HG02610 (cell line): ENCODE measurements at regions not wholly inside any gene's neighbourhood (a gene's known extent, or its start where the extent isn't known, plus 50 kb on each side); places are given as distances from the start of the nearest gene placed in this dataset.
"Not testable (repeated sequence)": the region's sequence is repeated elsewhere in the genome, so short reads cannot be mapped to it uniquely, and the experiment has no call there.

ENCODE experiments used
- ATAC-seq: cut with Tn5 transposase; IDR thresholded peaks from one replicate; pipeline ENCODE4 v1.9.1; 2021; ENCODE audit warnings: mild to moderate bottlenecking, moderate library complexity; ENCODE audit not compliant: unreplicated experiment

DNA sequence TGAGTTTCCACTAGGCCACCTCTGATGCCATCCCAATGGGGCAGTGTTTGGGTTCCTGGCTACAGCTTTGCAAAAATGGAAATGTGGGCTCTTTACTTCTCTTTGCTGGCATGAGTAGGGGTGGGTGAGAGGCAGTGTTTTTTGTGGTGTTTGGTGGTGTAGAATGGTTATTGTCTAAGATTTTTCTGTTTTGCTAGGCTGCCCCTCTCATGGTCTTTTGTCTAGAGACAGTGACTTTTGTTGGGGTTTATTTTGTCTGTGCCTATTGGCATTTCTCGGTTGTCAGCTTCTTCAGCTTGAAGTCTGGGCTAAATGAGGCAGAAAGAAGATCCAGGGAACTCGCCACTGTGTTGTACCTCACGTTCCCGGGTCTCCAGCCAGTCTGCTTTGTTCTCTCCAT lies 112.1 kb downstream of the CENPF start:
- ATAC-seq = no peak

DNA sequence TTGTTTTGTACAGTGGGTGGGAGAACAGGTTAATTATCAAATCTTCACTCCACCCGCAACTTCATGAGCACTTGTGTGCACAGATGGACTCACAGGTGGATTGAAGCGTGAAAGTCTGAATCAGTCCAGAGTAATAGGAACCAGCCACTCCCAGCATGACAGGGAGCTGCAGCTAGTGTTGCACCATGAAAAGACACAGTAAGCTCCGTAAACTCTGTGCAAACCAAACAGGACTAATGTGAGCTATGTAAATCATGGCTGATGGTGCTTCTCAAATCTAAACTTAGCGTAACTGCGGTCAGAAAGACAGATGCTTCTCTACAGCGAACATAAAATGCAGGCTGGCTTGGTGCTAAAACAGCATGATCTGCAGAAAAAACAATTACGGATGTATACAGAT lies 114.4 kb downstream of the CENPF start:
- no peak for ATAC-seq

DNA sequence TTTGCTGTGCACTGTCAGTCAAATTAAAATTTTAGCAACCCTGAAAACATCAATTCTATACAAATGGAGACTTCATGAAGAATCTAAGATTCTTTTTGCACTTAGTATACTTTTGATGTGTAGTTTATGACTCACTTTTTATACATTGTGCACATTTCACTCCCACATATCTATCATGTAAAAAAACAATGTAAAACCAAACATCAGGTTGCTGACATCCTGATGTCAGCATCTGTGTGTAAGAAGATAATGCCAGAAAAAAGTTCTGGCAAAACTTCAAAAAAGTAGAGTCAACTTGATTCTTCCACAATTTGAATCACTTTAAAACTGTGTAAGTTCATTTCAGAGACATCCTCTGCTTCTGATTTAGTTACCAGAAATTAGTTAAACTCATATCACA lies 115.7 kb downstream of the CENPF start:
- no peak for ATAC-seq

DNA sequence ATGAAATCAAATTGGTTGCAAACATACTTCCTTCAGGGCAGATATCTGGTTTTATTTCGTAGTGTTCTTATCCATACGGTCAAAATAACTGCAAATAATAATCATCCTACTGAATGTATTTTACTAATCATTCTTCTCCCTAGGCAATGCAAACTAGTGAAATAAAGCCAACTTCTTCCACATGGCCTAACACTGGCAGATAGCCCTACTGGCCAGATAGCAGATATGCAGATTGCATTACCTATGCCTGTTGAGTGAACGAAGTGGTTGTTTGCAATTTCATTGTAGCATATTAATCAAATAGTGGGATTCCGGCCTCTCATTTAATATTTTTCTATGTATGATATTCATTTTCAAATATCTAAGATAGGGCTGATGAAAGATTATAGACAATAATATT lies 116.2 kb downstream of the CENPF start:
- no peak for ATAC-seq

DNA sequence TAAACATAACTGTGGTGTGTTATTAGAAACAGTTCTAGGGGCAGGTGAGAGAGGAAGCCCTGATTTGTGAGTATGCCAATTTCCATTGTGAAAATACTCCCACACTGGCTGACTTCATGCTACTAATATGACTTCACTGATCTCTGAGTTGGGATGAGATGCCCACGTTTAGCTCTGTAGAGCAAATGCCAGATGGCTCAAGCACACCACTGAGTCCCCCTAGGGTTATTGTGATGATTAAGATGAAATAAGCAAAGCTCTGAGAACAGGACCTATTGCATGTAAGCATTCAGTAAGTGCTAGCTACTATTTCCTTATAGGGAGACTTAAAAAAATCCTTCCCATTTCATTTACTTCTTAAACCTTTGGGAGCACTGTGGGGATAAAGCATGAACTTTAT lies 117.6 kb downstream of the CENPF start:
- ATAC-seq = no peak

DNA sequence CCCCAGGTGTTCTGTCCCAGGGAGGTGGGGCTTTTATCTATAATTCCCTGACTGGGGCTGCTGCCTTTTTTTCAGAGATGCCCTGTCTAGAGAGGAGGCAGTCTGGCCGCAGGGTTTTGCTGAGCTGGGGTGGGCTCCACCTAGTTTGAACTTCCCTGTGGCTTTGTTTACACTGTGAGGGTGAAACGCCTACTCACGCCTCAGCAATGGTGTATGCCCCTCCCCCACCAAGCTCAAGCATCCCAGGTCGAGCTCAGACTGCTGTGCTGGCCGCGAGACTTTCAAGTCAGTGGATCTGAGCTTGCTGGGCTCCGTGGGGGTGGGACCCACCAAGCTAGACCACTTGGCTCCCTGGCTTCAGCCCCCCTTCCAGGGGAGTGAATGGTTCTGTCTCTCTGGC lies 124.3 kb downstream of the CENPF start:
- no peak for ATAC-seq

DNA sequence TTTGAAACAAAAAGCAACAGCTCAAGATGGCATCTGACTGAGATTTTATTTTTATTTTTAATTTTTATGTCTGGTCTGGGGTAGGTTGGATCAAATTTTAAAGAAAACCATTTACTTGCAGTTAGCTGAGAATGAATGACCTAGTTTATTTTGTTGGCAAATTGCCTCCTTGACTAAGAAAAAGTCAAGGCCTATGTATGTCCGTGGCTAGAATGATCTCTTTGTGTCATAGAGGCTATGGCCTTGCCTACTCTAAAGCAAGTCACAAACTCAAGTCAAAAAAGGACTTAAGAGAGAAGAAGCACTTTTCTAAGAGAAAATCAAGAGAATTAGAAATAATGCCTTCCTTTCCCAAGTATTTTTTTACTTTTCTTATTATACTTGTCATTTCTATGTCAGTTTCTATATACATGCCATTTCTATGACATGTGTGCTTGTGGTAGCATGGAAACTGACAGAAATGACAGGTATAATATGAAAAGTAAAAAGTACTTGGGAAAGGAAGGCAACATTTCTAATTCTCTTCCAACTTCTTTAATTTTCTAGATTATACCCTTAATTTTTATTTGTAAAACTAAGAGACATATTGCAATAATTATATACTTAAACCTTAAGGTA lies 136.7 kb downstream of the CENPF start:
- no peak for ATAC-seq

DNA sequence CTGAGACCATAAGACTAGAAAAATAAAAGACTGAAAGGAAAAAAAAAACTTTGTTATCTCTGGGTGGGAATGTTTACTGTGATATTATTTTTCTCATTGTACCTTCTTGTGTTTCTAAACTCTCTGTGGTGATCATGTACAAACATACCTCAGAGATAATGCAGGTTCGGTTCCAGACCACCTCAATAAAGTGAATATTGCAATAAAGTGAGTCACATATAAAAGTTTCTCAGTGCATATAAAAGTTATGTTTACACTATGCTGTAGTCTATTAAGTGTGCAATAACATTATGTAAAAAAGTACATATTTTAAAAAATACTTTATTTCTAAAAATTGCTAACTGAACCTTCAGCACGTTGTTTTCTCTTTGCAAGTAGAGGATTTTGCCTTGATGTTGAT lies 137.5 kb downstream of the CENPF start:
- ATAC-seq = no peak

DNA sequence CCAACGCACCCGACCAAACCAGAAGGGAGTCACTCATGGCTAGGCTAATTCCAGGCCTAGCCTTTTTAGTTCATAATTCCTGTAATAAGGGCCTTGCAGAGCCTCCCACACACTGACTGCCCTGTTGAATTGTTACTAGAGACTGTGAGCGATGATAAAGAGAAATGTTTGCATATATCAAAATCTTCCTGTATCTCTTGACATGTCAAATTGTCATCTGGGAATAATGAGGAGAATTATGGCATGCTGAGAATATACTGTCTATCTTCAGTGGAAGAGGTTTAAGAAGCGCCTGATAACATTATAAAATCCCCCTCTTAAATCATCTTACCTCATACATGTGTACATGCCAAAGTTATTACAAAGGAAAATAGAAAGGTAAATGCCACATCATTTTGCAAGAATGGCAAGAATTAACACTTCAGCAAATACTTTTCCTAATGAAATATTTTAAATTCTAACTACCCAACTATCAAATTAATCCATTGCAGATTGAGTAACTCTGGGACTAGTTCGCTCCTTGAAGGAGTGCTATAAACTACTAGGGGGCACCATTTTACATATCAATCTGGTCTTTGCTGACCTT lies 144.1 kb downstream of the CENPF start:
- no peak for ATAC-seq

DNA sequence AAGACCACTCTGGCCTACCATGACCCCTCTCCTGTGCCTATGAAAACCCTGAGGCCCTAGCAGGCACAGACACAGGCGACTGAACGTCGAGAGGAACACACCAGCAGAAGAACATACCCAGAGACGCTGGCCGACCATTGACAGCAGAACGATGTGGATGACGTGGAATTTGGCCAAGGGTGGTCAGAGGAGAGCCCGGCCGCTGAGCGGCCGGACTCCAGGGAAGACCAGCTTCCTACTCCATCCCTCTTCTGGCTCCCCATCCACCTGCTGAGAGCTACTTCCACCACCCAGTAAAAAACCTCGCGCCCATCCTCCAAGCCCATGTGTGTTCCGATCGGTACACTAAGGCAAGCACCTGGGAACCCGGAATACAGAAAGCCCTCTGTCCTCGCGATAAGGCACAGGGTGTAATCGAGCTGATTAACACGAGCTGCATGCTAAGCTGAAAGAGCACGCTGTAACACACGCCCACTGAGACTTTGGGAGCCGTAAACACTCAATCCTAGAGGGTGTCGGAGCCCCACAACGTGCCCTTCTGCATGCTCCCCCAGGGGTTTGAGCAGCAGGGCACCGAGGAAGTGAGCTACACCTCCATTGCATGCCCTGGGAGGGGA lies 150.3 kb downstream of the CENPF start:
- no peak for ATAC-seq

DNA sequence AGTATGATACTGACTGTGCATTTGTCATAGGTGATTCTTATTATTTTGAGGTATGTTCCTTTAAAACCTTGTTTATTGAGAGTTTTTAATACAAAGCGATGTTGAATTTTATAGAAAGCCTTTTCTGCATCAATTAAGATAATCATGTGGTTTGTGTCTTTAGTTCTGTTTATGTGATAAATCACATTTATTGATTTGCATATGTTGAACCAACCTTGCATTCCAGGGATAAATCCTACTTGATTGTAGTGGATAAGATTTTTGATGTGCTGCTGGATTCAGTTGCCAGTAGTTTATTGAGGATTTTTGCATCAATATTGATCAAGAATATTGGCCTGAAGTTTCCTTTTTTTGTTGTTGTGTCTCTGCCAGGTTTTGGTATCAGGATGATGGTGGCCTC lies 158.0 kb downstream of the CENPF start:
- ATAC-seq = no peak

DNA sequence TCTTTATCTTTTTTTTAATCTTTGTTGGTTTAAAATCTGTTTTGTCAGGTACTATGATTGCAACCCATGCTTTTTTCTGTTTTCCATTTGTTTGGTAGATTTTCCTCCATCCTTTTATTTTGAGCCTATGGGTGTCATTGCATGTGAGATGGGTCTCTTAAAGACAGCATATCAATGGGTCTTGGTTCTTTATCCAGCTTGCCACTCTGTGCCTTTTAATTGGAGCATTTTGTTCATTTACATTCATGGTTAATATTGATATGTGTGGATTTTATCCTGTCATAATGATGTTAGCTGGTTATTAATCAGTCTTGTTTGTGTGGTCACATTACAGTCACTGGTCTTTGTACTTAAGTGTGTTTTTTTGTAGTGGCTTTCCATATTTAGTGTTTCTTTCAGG lies 159.9 kb downstream of the CENPF start:
- ATAC-seq = no peak

DNA sequence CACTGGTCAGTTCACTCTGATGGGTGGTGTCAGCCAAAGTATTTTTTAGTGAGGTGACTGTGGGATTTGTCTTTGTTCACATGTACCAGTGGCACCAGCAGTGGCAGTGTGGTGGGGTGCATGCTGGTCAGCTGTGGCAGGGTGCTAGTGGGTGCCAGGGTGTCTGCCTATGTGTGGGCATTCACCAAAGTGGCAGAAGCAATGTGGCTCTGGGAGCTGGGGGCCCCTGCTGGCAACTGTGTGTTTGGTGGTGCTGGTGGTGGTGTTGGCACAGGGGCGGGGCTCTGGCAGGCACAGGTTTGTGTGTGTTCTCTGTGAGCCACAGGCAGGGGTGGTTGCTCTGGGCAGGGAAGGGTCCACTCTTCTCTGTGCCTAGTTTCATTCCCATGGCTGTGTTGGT lies 161.5 kb downstream of the CENPF start:
- ATAC-seq = no peak

DNA sequence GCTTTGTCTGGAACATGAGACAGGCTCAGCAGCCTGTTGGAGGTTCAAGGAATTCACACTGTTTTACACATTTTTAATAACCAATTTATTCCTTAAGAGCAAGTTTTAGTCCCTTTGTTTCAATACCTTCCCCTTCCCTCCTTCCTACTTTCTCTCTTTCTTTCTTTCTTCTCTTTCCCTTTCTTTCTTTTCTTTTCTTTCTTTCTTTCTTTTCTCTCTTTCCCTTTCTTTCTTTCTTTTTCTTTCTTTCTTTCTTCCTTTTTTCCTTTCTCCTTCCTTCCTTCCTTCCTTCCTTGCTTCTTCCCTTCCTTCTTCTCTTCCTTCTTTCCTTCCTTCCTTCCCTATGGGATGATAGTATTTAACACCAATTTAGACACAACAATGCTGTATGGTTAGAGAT lies 164.2 kb downstream of the CENPF start:
- no peak for ATAC-seq

DNA sequence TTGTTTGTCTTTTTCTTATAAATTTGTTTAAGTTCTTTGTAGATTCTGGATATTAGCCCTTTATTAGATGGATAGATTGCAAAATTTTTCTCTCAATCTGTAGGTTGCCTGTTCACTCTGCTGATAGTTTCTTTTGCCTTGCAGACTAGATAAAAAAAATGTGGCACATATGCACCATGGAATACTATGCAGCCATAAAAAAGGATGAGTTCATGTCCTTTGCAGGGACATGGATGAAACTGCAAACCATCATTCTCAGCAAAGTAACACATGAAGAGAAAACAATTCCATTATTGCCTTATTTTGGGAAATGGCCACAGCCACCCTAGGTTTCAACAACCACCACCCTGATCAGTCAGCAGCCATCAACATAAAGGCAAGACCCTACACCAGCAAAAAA lies 166.7 kb downstream of the CENPF start:
- ATAC-seq = not testable (repeated sequence)

DNA sequence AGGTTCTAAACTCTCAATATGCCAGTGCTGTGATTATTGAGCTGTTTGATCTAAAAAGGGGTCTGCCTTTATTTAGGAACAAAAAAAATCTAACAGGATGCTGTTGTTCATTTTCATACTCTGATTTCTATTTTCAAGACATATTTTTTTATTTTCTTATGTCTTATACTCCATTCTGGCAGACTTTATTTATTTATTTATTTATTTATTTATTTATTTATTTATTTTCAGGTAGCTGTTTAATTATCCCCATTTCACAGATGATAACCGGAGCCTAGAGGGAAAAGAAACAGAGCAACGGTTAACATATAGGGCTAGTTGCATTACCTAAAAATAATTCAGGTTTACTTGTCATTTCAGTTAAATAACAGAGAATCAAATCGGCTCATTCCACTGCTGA lies 174.4 kb downstream of the CENPF start:
- ATAC-seq = no peak

DNA sequence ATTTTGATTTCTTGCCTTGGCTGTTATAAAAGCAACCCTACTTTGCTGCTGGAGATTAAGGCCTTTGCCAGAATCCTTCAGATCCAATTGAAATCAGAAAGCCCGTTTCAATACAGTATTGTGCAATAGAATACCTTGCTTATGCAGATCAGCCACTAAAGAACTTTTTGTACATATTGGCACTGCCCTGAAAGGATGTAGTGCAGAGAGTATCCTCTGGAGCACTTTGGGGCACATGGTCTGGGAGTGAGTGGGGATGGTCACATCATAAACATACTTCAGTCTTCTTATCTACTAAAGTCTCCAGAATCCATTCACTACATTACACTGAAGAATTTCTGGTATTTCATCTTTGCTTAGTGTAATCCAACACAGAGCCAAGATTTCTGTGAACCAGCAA lies 189.0 kb downstream of the CENPF start:
- ATAC-seq = no peak

DNA sequence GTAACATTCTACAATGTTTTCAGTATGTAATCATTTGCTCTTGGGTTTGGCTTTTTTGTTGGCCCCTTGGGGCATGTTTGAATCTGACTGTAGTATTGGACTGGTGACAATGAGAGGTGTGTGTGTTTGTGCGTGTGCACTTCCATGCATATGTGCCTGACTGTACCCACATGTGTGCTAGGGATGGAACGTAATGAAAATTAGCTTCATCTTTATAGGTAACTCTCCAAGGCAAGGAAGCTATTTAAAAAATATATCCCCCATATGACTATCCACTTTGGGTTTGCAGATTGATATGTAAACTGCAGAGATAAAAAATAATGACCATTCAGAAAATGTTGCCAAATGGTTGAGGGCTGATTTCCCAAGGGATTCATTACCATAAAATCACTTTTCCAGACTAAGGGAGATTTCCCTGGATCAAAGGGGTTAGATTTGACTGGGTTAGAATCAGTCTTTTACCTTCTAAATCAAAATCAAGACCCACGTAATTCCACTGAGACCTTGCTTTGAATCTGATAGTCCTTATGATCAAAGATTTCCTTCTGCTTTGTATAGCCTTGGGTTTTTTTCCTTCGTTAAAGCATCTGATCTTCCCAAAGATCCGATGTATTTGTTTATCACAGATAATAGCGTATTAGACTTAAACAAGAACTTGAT lies 189.7 kb downstream of the CENPF start:
- ATAC-seq = no peak

DNA sequence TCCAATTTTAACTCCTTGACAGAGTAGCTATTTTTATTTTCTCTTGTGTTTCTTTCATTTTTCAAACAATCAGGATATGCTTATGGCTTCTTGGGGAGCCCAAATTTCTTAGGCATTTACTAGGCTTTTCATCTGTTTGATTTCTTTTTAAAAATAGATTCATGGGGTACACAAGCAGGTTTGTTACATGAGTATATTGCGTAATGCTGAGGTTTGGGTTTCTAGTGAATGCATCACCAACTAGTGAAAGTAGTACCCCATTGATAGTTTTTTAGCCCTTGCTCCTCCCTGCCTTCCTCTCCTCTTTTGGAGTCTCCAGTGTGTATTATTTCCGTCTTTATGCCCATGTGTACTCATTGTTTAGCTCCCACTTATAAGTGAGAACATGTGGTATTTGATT lies 190.7 kb downstream of the CENPF start:
- ATAC-seq = no peak

DNA sequence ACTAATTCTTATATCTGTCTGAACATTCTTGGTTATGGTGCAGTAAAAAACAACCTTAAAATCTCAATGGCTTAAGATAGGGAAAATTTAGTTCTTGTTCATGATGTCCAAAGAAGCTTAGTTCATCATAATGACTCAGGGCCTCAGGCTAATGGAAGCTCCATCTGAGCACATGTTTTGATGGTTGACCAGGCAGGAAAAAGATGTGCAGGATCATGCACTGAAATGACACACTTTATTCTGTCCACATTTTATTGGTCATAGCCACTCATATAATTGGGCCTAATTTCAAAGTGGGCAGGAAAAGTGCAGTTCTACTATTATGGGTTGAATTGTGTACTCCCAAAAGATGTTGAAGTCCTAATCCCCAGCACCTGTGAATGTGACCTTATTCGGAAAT lies 198.2 kb downstream of the CENPF start:
- no peak for ATAC-seq

DNA sequence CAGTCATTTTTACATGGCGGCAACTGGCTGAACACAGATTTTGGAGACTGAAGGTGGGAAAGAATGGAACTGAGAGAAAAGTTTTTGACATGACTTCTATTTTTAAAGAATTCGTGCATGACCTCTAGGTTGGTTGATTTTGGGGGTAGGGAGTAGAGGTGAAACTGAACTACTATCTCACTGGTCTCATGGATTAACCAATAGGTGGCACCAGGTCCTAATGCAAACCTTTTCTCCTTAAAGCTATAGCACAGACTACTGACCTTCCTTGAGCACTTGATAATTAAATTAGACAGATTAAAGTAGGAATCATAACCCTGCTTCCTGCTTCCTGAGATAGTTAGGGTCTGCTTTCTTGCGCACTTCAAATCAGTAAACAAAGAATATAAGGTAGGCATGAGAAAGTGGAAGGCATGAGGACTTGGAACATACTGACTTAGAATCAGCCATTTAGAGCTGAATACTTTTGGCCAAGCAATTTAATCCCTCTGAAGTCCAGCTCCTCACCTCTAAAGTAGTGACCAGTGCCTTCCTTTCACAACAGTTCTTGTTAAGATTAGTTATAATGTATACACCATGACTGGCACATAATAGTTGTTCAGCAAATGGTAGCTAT lies 206.0 kb downstream of the CENPF start:
- ATAC-seq = no peak

DNA sequence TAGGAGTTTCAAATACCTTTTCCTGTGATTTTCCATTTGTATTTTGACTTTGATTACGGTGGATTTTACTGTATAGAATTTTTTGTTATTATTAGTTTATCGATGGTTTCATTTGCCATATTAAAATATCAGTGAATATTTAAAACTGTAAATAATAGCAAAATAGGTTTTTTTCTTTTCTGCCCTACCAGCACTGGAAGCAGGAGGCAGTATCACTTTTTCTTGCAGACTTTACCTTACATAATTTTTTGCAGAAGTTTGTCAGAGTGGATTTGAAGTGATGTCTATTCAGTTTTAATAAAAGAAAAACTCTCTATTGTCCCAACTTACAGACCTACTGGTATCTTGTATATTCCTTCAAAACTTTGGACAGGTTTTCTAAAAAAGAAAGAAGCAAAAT lies 213.6 kb downstream of the CENPF start:
- no peak for ATAC-seq
